K562 (cell line): ENCODE measurements at regions not wholly inside any gene's neighbourhood (a gene's known extent, or its start where the extent isn't known, plus 50 kb on each side); places are given as distances from the start of the nearest gene placed in this dataset.
A peak's percentile ranks its signal among the peaks of the same experiment; 100 is the strongest.

ENCODE experiments used
- COPS2 ChIP-seq: fragments of 450-650 bp; conservative IDR thresholded peaks from 2 replicates; pipeline ENCODE4 v1.6.1; 2016; ENCODE audit warnings: mild to moderate bottlenecking, moderate library complexity
- CREBBP ChIP-seq: IDR thresholded peaks from one replicate; pipeline ENCODE4 v1.6.1; 2012; ENCODE audit warnings: low read depth, mild to moderate bottlenecking, control low read depth, inconsistent platforms, low read length
- FOS ChIP-seq: IDR thresholded peaks from 3 replicates; pipeline ENCODE4 v1.6.1; 2011; ENCODE audit not compliant: insufficient read length; ENCODE audit errors: extremely low read depth
- HES1 ChIP-seq: fragments of 450-650 bp; IDR thresholded peaks from 2 replicates; pipeline ENCODE4 v1.6.1; 2016; ENCODE audit warnings: low read depth, mild to moderate bottlenecking, moderate library complexity
- JUN ChIP-seq, 2 experiments: sonication (generic) in 1 of 2; formaldehyde crosslinking in 1 of 2; IDR thresholded peaks; 2 replicates each; pipeline versions ENCODE4 v1.6.1 to v1.8.0; 2012 to 2022; ENCODE audit warnings: borderline replicate concordance in 2 of 2, mild to moderate bottlenecking in 2 of 2, improper control_type of control experiment in 1 of 2, low read depth in 1 of 2, low read length in 1 of 2, missing genetic modification reagents in 1 of 2
- NCOA4 ChIP-seq: fragments of 450-650 bp; IDR thresholded peaks from 2 replicates; pipeline ENCODE4 v1.6.1; 2018; ENCODE audit warnings: mild to moderate bottlenecking; ENCODE audit not compliant: partially characterized antibody
- PHB ChIP-seq: fragments of 250-450 bp; sonication (Bioruptor Pico); IDR thresholded peaks from 2 replicates; pipeline ENCODE4 v1.5.0; 2021
- REST ChIP-seq, 2 experiments: fragments of 450-650 bp; formaldehyde crosslinking in 1 of 2; IDR thresholded peaks; 2 replicates each; pipeline versions ENCODE4 v1.4.0 to v1.6.1; 2014 to 2020; ENCODE audit warnings: mild to moderate bottlenecking in 2 of 2, borderline replicate concordance in 1 of 2, low read depth in 1 of 2
- SRSF9 ChIP-seq: fragments of 200-400 bp; formaldehyde crosslinking; IDR thresholded peaks from 2 replicates; pipeline ENCODE4 v1.6.1; 2017; ENCODE audit warnings: low read depth, low read length, borderline replicate concordance
- TAF1 ChIP-seq: IDR thresholded peaks from 2 replicates; pipeline ENCODE4 v1.6.1; 2011; ENCODE audit warnings: mild to moderate bottlenecking, low read length, moderate library complexity; ENCODE audit not compliant: insufficient read depth, control insufficient read depth, severe bottlenecking; ENCODE audit errors: extremely low read depth
- TCFL5 ChIP-seq: fragments of 250-450 bp; sonication (Bioruptor Pico); conservative IDR thresholded peaks from 2 replicates; pipeline ENCODE4 v1.6.1; 2021; ENCODE audit warnings: mild to moderate bottlenecking, moderate library complexity, matching md5 sums
- U2AF2 ChIP-seq: fragments of 200-400 bp; formaldehyde crosslinking; optimal IDR thresholded peaks from 2 replicates; pipeline ENCODE3; 2017; ENCODE audit warnings: low read depth, mild to moderate bottlenecking, low read length
- ZNF766 ChIP-seq: fragments of 200-800 bp; sonication (Bioruptor generic); conservative IDR thresholded peaks from 2 replicates; pipeline ENCODE4 v1.6.1; 2016; ENCODE audit warnings: missing genetic modification characterization, missing compliant biosample characterization
- TF ChIP-seq, protein P1 (sequence below): IDR thresholded peaks from 2 replicates; pipeline ENCODE4 v1.6.1; 2016; ENCODE audit warnings: missing genetic modification characterization, missing compliant biosample characterization

DNA sequence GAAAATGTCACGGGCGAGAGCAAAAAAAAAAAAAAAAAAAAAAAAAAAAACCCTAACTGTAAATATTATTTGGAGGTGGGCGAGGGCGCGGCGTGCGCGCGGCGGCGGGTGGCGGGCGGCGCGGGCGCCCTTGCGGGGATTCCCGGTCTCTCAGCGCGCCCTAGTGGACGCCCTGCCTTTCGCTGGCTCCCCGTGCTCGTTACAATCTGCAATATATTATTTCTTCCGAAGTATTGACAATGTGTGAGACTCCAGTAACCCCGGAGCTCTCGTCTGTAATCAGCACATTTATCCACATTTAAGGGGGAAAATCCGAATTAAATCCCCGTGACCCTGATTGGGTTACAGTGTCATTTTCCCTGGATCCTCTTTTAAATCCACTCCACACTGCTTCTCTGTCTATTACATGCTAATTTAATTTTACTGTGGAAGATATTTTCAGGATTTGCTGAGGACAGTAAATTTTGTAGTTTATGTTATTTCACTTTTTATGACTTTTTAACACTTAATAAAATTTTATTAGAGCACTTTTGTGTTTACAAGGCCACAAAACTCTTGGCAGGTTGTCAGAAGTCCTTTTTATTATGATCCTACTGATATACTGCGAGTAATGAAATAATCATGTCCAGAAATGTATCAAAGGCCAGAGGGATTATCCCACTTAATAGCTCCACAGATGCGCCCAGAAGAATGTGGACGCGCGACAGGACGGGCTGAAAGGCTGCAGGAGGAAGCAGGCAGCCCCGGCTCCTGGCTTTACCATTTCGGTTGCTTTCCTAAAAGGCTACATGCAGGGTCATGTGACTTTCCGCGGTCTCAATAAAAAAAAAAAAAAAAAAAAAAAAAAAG is 369.1 kb downstream of the MTX2 start (continued):
- TF ChIP-seq REST (IDR thresholded peaks at IDR 0.05; ENCODE audit: borderline replicate concordance) = peak; percentile 64
- no peak for TF ChIP-seq REST (CRISPR knock-in tag; IDR thresholded peaks at IDR 0.05; ENCODE audit: low read depth)
- no peak for TF ChIP-seq COPS2
- no peak for TF ChIP-seq ZNF766
- no peak for TF ChIP-seq FOS
- TF ChIP-seq TCFL5 (CRISPR knock-in tag) = no peak
- no peak for TF ChIP-seq NCOA4
- TF ChIP-seq, protein P1, sequence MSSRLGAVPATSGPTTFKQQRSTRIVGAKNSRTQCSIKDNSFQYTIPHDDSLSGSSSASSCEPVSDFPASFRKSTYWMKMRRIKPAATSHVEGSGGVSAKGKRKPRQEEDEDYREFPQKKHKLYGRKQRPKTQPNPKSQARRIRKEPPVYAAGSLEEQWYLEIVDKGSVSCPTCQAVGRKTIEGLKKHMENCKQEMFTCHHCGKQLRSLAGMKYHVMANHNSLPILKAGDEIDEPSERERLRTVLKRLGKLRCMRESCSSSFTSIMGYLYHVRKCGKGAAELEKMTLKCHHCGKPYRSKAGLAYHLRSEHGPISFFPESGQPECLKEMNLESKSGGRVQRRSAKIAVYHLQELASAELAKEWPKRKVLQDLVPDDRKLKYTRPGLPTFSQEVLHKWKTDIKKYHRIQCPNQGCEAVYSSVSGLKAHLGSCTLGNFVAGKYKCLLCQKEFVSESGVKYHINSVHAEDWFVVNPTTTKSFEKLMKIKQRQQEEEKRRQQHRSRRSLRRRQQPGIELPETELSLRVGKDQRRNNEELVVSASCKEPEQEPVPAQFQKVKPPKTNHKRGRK (tag) = no peak
- no peak for TF ChIP-seq CREBBP
- no peak for TF ChIP-seq U2AF2
- no peak for TF ChIP-seq PHB (CRISPR knock-in tag)
- TF ChIP-seq HES1 = no peak
- TF ChIP-seq TAF1 = no peak
- TF ChIP-seq SRSF9 = no peak
- TF ChIP-seq JUN (IDR thresholded peaks at IDR 0.05; ENCODE audit: borderline replicate concordance, low read depth, low read length) = no peak
- TF ChIP-seq JUN (CRISPR knock-in tag; IDR thresholded peaks at IDR 0.05; ENCODE audit: borderline replicate concordance) = no peak
